Liver (tissue), 3 donors: ENCODE measurements at regions not wholly inside any gene's neighbourhood (a gene's known extent, or its start where the extent isn't known, plus 50 kb on each side); places are given as distances from the start of the nearest gene placed in this dataset.

ENCODE experiments used
- EGR1 ChIP-seq, 2 donors: IDR thresholded peaks; 2 replicates each; pipeline ENCODE4 v1.6.1; 2016 to 2018; ENCODE audit warnings: antibody characterized with exemption in 2 of 2, low read depth in 2 of 2
- NR2F2 ChIP-seq: IDR thresholded peaks from 2 replicates; pipeline ENCODE4 v1.6.1; 2016; ENCODE audit warnings: antibody characterized with exemption
- TF ChIP-seq, protein P1 (sequence below): fragments of 150-350 bp; IDR thresholded peaks from 2 replicates; pipeline ENCODE4 v1.5.1; 2017; ENCODE audit warnings: improper control_type of control experiment, low read depth, low read length; ENCODE audit not compliant: missing input control
- donor health status: healthy.
- donor health status: healthy.

- TF ChIP-seq EGR1 (IDR thresholded peaks at IDR 0.05; ENCODE audit: low read depth in 2 of 2), result no peak
- TF ChIP-seq NR2F2, result no peak
- TF ChIP-seq, protein P1, sequence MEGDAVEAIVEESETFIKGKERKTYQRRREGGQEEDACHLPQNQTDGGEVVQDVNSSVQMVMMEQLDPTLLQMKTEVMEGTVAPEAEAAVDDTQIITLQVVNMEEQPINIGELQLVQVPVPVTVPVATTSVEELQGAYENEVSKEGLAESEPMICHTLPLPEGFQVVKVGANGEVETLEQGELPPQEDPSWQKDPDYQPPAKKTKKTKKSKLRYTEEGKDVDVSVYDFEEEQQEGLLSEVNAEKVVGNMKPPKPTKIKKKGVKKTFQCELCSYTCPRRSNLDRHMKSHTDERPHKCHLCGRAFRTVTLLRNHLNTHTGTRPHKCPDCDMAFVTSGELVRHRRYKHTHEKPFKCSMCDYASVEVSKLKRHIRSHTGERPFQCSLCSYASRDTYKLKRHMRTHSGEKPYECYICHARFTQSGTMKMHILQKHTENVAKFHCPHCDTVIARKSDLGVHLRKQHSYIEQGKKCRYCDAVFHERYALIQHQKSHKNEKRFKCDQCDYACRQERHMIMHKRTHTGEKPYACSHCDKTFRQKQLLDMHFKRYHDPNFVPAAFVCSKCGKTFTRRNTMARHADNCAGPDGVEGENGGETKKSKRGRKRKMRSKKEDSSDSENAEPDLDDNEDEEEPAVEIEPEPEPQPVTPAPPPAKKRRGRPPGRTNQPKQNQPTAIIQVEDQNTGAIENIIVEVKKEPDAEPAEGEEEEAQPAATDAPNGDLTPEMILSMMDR, result no peak
Observed at GRCh38 chr2:37583402-37583801, 88.0 kb downstream of the CDC42EP3 start.
